SK-N-SH treated with all-trans-retinoic acid at 6 μM for 48 hours (cell line): ENCODE measurements at regions not wholly inside any gene's neighbourhood (a gene's known extent, or its start where the extent isn't known, plus 50 kb on each side); places are given as distances from the start of the nearest gene placed in this dataset.

Experiments
- ATAC-seq: fragments of 200-7000 bp; cut with Tn5 transposase; 3 replicates; pipeline ENCODE4 v1.9.1; 2020; ENCODE audit warnings: mild to moderate bottlenecking, moderate library complexity
- BACH2 ChIP-seq: fragments of 250-450 bp; sonication (Bioruptor Pico); IDR thresholded peaks from 2 replicates; pipeline ENCODE4 v1.9.0; 2021; ENCODE audit warnings: mild to moderate bottlenecking, borderline replicate concordance
- CSDC2 ChIP-seq: fragments of 250-450 bp; sonication (Bioruptor Pico); IDR thresholded peaks from 2 replicates; pipeline ENCODE4 v1.5.0; 2020; ENCODE audit warnings: mild to moderate bottlenecking, moderate library complexity
- ESRRG ChIP-seq: fragments of 250-450 bp; sonication (Bioruptor Pico); IDR thresholded peaks from 2 replicates; pipeline ENCODE4 v1.6.1; 2021; ENCODE audit warnings: mild to moderate bottlenecking
- GLIS3 ChIP-seq: fragments of 250-450 bp; sonication (Bioruptor Pico); IDR thresholded peaks from 2 replicates; pipeline ENCODE4 v1.5.0; 2020; ENCODE audit warnings: mild to moderate bottlenecking, moderate library complexity
- ISL1 ChIP-seq: fragments of 250-450 bp; sonication (Bioruptor Pico); IDR thresholded peaks from 2 replicates; pipeline ENCODE4 v2.1.2; 2022; ENCODE audit warnings: mild to moderate bottlenecking, moderate library complexity
- OSR1 ChIP-seq: fragments of 250-450 bp; sonication (Bioruptor Pico); IDR thresholded peaks from 2 replicates; pipeline ENCODE4 v1.8.0; 2022; ENCODE audit warnings: moderate library complexity, mild to moderate bottlenecking, inconsistent platforms
- PPARA ChIP-seq: fragments of 250-450 bp; sonication (Bioruptor Pico); IDR thresholded peaks from 2 replicates; pipeline ENCODE4 v1.5.0; 2020; ENCODE audit warnings: mild to moderate bottlenecking, borderline replicate concordance
- RARB ChIP-seq: fragments of 250-450 bp; sonication (Bioruptor Pico); IDR thresholded peaks from 2 replicates; pipeline ENCODE4 v1.8.0; 2021; ENCODE audit warnings: mild to moderate bottlenecking, moderate library complexity
- SNAI2 ChIP-seq: fragments of 250-450 bp; sonication (Bioruptor Pico); IDR thresholded peaks from 2 replicates; pipeline ENCODE4 v1.5.0; 2020; ENCODE audit warnings: mild to moderate bottlenecking, moderate library complexity
- TCF4 ChIP-seq: fragments of 250-450 bp; sonication (Bioruptor Pico); IDR thresholded peaks from 2 replicates; pipeline ENCODE4 v1.8.0; 2021; ENCODE audit warnings: mild to moderate bottlenecking, moderate library complexity, borderline replicate concordance
- TOX ChIP-seq: fragments of 250-450 bp; sonication (Bioruptor Pico); IDR thresholded peaks from 2 replicates; pipeline ENCODE4 v1.8.0; 2021; ENCODE audit warnings: mild to moderate bottlenecking, moderate library complexity, borderline replicate concordance
- ZC3H10 ChIP-seq: fragments of 250-450 bp; sonication (Bioruptor Pico); IDR thresholded peaks from 2 replicates; pipeline ENCODE4 v1.5.1; 2021; ENCODE audit warnings: mild to moderate bottlenecking, moderate library complexity
- ZFP3 ChIP-seq: fragments of 250-450 bp; sonication (Bioruptor Pico); IDR thresholded peaks from 2 replicates; pipeline ENCODE4 v1.5.0; 2020; ENCODE audit warnings: mild to moderate bottlenecking, moderate library complexity
- ZFP30 ChIP-seq: fragments of 450-650 bp; formaldehyde crosslinking; IDR thresholded peaks from 2 replicates; pipeline ENCODE4 v1.5.0; 2022; ENCODE audit warnings: mild to moderate bottlenecking, moderate library complexity
- ZNF70 ChIP-seq: fragments of 450-650 bp; formaldehyde crosslinking; IDR thresholded peaks from 2 replicates; pipeline ENCODE4 v1.5.0; 2020; ENCODE audit warnings: mild to moderate bottlenecking, moderate library complexity
- ZNF8 ChIP-seq: fragments of 450-650 bp; formaldehyde crosslinking; IDR thresholded peaks from 2 replicates; pipeline ENCODE4 v1.5.0; 2020; ENCODE audit warnings: mild to moderate bottlenecking, moderate library complexity
- TF ChIP-seq, protein P1 (sequence below): fragments of 250-450 bp; sonication (Bioruptor Pico); IDR thresholded peaks from 2 replicates; pipeline ENCODE4 v1.5.0; 2020; ENCODE audit warnings: mild to moderate bottlenecking, moderate library complexity
- TF ChIP-seq, protein P2 (sequence below): fragments of 250-450 bp; sonication (Bioruptor Pico); IDR thresholded peaks from 2 replicates; pipeline ENCODE4 v1.5.1; 2021; ENCODE audit warnings: mild to moderate bottlenecking, moderate library complexity
- TF ChIP-seq, protein P3 (sequence below): fragments of 250-450 bp; sonication (Bioruptor Pico); IDR thresholded peaks from 2 replicates; pipeline ENCODE4 v1.5.1; 2020; ENCODE audit warnings: low read depth, mild to moderate bottlenecking, moderate library complexity

DNA sequence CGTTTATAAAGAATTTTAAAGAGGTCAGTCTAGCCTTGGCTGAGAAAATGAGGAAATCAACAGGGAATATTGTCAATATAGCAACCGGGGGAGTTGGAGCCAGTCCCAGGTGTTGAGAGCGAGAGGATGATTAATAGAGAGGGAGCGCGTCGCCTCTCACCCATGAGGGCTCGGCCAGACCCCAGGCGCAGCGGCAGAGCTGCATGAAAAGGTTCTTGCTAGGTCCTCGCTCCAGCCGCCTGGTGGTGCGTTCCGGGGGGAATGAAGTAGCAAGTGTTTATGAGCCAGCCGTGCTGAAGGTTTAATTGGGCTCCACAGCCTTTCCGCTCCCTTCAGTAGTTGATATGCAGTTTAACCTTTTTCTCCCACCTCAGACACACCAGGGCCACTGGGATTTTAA lies 167.3 kb upstream of the IRX1 start (continued):
- TF ChIP-seq, protein P1, sequence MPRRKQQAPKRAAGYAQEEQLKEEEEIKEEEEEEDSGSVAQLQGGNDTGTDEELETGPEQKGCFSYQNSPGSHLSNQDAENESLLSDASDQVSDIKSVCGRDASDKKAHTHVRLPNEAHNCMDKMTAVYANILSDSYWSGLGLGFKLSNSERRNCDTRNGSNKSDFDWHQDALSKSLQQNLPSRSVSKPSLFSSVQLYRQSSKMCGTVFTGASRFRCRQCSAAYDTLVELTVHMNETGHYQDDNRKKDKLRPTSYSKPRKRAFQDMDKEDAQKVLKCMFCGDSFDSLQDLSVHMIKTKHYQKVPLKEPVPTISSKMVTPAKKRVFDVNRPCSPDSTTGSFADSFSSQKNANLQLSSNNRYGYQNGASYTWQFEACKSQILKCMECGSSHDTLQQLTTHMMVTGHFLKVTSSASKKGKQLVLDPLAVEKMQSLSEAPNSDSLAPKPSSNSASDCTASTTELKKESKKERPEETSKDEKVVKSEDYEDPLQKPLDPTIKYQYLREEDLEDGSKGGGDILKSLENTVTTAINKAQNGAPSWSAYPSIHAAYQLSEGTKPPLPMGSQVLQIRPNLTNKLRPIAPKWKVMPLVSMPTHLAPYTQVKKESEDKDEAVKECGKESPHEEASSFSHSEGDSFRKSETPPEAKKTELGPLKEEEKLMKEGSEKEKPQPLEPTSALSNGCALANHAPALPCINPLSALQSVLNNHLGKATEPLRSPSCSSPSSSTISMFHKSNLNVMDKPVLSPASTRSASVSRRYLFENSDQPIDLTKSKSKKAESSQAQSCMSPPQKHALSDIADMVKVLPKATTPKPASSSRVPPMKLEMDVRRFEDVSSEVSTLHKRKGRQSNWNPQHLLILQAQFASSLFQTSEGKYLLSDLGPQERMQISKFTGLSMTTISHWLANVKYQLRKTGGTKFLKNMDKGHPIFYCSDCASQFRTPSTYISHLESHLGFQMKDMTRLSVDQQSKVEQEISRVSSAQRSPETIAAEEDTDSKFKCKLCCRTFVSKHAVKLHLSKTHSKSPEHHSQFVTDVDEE = no peak

DNA sequence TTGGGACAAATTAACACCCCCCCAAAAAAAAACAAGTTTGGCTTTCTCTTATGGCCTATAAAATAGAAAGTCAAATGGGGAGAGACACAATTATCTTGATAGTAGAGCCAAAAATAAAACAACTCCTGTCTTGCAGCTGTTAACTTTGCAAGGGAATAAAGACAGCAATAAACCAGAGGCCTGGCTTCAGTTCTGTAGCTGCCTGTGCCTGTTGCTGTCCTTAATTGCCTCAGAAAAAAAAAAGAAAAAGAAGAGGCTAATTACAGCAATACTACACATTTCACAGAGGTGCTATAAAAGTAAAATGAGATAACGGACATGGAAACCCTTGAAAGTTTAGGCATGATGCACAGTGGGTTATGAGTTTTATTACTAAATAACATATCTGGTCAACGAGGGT lies 170.7 kb upstream of the IRX1 start:
- TF ChIP-seq ZNF8 (CRISPR knock-in tag) = no peak
- TF ChIP-seq, protein P2, sequence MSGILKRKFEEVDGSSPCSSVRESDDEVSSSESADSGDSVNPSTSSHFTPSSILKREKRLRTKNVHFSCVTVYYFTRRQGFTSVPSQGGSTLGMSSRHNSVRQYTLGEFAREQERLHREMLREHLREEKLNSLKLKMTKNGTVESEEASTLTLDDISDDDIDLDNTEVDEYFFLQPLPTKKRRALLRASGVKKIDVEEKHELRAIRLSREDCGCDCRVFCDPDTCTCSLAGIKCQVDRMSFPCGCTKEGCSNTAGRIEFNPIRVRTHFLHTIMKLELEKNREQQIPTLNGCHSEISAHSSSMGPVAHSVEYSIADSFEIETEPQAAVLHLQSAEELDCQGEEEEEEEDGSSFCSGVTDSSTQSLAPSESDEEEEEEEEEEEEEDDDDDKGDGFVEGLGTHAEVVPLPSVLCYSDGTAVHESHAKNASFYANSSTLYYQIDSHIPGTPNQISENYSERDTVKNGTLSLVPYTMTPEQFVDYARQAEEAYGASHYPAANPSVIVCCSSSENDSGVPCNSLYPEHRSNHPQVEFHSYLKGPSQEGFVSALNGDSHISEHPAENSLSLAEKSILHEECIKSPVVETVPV (CRISPR knock-in tag) = no peak
- no peak for TF ChIP-seq CSDC2
- ATAC-seq = no peak

DNA sequence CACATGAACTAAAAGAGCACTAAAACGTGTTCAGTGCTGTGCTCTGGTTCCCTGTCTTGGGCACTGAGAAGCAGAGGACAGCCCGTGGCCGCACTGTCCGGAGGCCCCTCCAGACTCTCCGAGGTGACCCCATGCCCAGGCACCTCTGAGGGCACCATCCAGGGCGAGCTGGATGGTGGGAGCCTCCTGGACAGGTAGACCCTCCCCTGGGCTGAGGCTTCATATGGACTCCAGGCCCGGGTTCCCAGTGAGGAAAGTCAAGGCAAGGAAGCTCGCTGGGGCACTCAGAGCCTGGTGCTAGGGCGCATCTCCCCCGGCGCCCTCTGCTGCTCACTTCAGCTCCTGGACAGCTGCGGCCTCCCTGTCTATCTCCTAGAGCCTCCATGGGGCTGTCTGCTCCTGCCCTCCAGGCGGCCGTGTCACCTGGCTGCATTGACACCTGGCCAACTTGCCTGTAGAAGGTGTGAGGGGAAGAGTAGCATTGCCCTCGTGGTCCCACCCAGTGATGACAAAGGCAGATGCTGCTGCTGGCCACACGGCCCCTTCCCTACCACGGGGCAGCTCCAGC lies 178.2 kb upstream of the IRX1 start:
- TF ChIP-seq ZC3H10 (CRISPR knock-in tag) = no peak
- no peak for TF ChIP-seq TCF4 (CRISPR knock-in tag)
- TF ChIP-seq ZNF8 (CRISPR knock-in tag) = no peak
- no peak for TF ChIP-seq GLIS3
- no peak for TF ChIP-seq SNAI2 (CRISPR knock-in tag)
- TF ChIP-seq ZFP30 (CRISPR knock-in tag) = no peak
- no peak for TF ChIP-seq ZFP3 (CRISPR knock-in tag)
- no peak for TF ChIP-seq RARB (CRISPR knock-in tag)
- ATAC-seq = no peak

DNA sequence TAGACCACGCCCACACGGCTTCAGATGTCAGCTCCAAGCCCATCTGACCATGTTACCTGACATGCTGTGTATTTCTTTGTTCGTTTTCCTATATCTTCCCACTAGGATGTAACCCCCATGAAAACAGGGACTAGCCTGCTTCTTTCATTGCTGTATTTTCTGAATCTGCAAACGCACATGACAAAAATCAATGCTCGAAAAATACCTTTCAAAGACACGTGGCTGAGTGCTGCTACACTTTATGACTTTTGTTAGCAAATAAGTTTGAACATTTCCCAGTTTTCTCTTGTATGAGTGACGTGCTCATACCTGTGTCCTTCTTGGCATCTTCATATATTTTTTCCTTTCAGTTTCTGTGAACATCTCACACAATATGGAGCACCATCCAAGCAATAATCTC lies 181.3 kb upstream of the IRX1 start:
- ATAC-seq = no peak
- TF ChIP-seq, protein P2 (CRISPR knock-in tag) = no peak
- TF ChIP-seq, protein P1 = no peak
- TF ChIP-seq SNAI2 (CRISPR knock-in tag) (no peak), ZC3H10 (CRISPR knock-in tag) (no peak), ZFP3 (CRISPR knock-in tag) (no peak), TOX (no peak), ESRRG (CRISPR knock-in tag) (no peak), GLIS3 (no peak), ISL1 (CRISPR knock-in tag) (no peak), ZNF70 (CRISPR knock-in tag) (no peak), PPARA (CRISPR knock-in tag) (no peak)
- TF ChIP-seq, protein P3, sequence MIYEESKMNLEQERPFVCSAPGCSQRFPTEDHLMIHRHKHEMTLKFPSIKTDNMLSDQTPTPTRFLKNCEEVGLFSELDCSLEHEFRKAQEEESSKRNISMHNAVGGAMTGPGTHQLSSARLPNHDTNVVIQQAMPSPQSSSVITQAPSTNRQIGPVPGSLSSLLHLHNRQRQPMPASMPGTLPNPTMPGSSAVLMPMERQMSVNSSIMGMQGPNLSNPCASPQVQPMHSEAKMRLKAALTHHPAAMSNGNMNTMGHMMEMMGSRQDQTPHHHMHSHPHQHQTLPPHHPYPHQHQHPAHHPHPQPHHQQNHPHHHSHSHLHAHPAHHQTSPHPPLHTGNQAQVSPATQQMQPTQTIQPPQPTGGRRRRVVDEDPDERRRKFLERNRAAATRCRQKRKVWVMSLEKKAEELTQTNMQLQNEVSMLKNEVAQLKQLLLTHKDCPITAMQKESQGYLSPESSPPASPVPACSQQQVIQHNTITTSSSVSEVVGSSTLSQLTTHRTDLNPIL (CRISPR knock-in tag) = no peak

DNA sequence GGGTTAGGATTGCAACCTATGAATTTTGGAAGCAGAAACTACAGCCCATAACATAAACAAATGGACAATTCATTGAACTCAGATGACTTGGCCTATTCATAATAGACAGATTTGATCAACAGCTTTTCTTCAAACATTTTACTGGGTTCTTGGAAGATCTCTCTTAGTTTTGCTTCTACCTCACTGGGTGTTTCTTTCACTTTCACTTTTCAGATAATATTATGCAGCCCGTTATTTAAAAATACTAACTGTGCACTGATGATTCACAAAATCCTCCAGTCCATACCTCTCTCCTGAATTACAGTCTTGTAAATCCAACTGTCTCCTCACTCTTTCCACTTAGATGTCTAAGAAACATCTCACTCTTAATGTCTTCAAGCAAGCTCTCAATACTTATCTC lies 183.5 kb upstream of the IRX1 start:
- no peak for ATAC-seq
- TF ChIP-seq, protein P1 = no peak
- TF ChIP-seq TOX (no peak), ZFP30 (CRISPR knock-in tag) (no peak), BACH2 (CRISPR knock-in tag) (no peak), OSR1 (CRISPR knock-in tag) (no peak), RARB (CRISPR knock-in tag) (no peak), CSDC2 (no peak), GLIS3 (no peak), TCF4 (CRISPR knock-in tag) (no peak), ZNF8 (CRISPR knock-in tag) (no peak), ZFP3 (CRISPR knock-in tag) (no peak), ESRRG (CRISPR knock-in tag) (no peak), ZC3H10 (CRISPR knock-in tag) (no peak)
- TF ChIP-seq, all 23 proteins: peak for 0
